Erythroblast (primary cell): ENCODE measurements at regions not wholly inside any gene's neighbourhood (a gene's known extent, or its start where the extent isn't known, plus 50 kb on each side); places are given as distances from the start of the nearest gene placed in this dataset.

ENCODE experiments used
- DNase-seq, 2 experiments: peaks; one replicate each; lab custom pipeline; 2025; lab: John Stamatoyannopoulos, UW
- GATA1 ChIP-seq: IDR thresholded peaks from 2 replicates; pipeline ENCODE4 v1.6.1; 2011; ENCODE audit warnings: low read depth, mild to moderate bottlenecking, control low read depth, low read length, moderate library complexity
- POLR2A ChIP-seq: IDR thresholded peaks from 2 replicates; pipeline ENCODE4 v1.6.1; 2011; ENCODE audit warnings: mild to moderate bottlenecking, low read length

DNA sequence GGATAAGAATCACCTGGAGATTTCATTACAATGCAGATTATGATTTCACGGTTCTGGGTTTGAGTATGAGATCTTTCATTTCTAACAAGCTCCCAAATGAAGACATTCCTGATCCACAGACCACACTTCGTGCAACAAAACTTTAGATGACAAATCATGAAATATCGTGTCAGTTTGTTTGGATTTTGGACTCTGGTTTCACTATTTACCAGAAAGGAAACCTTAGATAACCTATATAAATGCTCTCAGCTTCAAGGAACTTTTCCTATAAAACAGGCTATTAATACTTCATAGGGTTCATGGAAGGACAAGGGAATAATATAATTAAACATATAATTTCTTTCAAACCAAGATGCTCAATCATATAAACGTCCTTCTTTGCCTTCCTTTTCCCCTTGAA, 930.5 kb upstream of the SLC10A2 start:
- DNase-seq: no peak
- no peak for TF ChIP-seq POLR2A
- no peak for TF ChIP-seq GATA1

DNA sequence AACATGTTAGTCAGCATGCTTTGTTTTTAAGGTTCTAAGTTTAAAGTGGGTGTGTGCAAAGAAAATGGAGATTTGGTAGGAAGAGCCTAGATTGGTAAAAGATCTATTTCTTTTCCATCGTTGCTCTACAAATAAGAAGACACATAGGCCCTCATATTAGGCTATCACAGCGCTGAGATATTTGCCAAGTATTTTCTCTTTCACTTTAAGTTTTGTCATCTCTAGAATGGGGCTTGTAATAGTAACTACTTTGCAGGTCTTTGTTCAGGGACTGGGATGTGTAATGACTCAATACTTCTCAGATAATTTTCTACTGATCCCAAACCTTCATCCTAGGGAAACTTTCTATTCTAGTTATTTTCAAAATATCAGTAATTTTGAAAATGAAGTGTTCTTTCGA, 917.7 kb upstream of the SLC10A2 start:
- TF ChIP-seq POLR2A: no peak
- TF ChIP-seq GATA1: no peak
- no peak for DNase-seq

DNA sequence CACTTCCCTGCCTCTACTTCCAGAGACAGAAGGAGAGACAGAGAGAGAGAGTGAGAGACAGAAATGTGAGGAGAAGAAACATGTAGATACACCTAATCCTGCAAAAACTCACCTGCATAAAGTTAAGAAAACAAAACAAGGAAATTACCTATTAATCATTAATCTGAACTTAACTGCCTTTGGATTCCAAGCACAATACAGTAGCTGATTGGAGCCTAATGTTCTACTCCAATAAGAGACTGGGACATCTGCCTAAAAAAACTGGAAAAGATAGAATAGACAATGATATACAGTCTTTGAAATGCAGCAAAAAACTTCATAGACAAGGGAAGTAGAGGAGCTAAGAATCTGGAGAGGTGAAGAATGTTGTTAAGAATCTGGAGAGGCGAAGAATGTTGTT, 910.2 kb upstream of the SLC10A2 start:
- TF ChIP-seq POLR2A: no peak
- TF ChIP-seq GATA1: no peak
- no peak for DNase-seq

DNA sequence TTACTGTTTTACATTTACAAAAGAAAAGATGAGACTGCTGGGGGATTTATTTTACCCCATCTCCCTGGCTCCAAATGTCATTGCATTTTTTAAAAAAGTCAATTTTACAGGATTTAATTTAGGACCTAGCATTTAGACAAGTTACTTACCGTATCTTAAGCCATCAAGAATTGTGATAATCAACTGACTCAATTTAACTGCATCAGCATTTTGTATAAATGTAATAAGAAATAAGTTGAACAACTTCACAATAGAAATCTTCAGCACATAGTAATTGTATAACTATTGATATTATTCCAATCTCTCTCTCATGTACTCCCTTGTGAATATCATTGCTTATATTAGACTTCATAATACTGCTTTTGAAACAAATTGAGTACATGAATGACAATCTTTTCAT, 907.5 kb upstream of the SLC10A2 start:
- TF ChIP-seq GATA1 (no peak), POLR2A (no peak)
- DNase-seq: no peak

DNA sequence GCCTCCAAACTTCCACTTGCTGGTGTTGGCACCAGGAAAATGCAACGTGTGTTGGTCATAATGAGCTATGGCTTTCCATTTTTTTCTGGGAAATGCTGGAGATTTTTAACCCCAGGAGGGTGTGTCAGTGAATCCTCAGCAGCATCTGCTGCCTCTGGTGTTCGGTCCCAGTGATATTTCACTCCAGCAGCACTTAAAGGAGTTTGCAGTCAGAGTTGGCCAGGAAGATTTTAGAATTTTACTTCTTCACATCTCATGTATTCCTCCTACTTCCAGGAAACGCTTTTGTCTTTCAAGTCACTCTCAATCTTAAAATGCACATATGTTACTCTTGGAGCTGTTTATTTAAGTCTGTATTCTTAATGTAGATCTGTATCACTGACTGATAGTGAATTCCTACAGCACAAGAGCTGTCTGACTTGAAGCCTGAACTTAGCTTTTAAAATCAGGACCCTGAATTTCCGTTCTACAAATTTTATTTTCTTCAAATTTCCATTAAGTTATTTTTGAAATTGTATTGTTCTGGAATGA, 903.4 kb upstream of the SLC10A2 start:
- no peak for TF ChIP-seq GATA1
- TF ChIP-seq POLR2A: no peak
- DNase-seq: no peak

DNA sequence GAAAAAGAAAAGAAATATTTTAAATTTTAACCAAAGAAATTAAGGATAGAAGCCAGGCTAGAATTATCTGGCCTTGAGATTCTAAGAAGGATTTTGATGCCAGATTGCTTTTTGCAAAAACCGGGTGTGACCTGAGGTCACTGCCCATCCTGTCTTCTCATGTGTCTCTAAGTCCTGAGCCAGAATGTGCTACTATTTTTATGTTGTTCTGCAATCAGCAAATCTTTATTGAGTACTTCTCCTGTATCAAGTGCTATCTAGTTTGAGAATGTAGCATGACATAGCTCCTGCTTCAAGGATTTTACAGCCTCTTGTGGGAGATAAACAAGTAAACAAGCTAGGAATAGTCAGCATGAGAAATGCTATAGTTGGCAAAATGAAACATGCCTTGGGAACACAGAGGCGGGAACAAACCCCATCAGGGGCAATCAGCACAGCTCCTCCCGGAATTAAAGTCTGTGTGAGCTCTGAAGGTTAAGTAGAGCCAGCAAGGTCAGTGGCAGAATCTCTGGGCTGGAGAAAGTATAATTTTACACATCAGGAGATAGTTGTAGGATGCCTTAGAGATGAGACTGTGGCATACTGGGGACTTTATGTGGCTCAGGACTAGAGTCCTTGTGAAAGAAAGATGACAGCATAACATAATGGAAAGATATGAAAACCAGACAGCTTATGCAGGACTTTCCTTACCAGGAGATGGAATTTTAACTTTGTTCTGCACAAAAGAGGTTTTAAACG, 899.5 kb upstream of the SLC10A2 start:
- no peak for DNase-seq
- TF ChIP-seq POLR2A (no peak), GATA1 (no peak)

DNA sequence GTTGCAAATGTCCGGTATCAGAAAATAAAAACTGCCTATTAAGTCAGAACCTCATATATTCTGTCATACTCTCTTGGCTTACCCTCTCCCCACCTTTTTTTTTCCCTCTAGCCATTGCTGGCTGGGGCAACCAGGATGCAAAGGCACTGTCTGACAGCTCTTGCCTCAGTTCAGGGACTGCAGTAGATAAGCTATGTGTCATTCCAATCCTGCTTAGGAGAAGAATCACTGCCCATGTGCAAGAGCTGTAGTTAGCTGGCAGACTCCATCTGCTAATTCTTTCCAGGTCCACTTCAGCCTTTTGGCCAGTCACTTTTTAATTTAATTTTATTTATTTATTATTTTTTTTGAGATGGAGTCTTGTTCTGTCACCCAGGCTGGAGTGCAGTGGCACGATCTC, 895.6 kb upstream of the SLC10A2 start:
- TF ChIP-seq GATA1 (no peak), POLR2A (no peak)
- no peak for DNase-seq

DNA sequence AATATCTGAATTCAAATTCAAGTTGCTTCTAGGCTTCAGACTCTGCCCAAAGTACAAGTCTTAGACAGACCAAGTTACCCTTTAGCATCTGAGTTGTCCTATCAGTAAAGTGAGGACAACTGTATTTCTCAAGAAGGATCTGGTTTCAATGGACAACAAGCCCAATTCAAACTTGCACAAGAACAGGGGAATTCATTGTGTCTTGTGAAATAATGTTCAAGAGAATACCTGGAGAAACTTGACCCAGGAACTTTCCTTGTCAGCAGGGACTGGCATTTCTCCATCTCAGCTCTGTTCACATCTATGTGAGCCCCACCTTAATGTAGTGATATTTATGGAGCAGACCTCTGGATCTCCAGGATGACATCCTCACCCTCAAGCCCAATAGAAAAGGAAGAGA, 894.9 kb upstream of the SLC10A2 start:
- TF ChIP-seq POLR2A (no peak), GATA1 (no peak)

DNA sequence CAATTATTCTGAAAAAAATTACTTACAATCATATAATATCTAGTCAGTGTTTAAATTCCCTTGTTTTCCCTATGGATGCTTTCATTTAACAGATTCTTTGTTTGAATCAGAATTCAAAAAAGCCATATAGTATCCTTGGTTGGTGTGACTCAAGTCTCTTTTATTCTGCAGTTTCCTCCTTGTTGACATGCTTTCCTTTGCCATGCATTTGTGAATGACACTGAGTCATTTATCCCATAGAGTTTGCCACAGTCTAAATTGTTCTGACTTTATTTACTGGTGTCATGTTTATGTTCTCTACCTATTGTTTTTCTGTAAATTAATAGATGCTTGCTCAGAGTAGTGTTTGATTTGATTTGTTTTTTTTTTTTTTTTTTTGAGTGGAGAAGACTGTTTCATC, 893.8 kb upstream of the SLC10A2 start:
- no peak for DNase-seq
- no peak for TF ChIP-seq POLR2A
- TF ChIP-seq GATA1: no peak

More for the DNA sequence above, 894.9 kb upstream of the SLC10A2 start:
- no peak for DNase-seq

DNA sequence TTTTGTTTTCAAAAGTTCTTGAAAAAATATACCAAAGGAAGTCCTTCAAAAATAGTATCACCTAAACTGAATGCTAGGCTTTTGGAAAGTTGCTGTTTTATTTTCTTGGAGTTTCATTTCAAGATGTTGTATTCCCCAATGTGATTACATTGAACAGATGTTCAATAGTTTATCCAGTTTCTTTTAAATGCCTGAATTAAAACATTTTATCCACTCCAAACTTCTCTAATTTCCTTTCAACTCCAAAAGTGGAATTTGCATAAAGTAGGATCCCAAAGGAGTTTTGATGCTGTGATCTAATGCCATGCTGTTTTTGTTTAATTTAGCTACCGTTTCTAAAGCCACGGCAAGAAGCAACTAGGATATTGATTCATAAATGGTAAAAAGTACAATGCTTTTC, 892.5 kb upstream of the SLC10A2 start:
- no peak for DNase-seq
- no peak for TF ChIP-seq POLR2A
- no peak for TF ChIP-seq GATA1

DNA sequence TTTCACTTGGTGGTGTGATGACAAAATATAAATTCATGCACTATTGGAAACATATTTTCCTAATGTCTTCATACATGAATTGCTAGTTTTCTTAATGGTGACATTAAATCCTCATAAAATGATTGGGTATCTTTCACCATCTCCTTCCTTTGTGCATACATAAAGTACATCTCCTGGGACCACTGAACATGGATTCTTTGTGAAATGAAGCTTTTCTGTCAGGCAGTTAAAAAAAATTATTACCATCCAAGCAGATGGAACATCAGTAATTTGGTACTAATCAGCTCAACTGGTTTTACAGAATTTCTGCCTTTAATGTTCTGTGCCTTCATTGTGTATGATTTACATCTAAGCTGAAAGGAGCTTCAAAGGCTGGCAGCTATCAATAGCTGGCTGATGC, 891.7 kb upstream of the SLC10A2 start:
- no peak for TF ChIP-seq GATA1

DNA sequence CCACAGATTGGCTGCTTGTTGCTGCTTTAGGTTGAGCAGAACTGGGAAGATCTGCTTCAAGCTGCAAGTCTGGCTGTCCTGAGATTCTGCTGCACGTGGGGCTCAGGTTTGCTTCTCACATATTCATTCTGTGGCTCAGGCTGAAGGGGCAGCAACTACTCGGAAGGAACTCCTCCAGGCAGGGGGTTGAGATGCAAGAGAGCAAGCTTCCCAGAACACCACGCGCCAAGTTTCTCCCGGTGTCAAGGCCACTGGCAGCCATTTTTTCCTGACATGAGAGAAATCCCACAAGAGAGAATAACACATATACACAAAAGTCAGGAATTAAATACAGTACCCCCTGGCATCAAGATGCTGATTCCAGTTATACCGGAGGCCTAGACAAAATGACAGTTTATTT, 887.6 kb upstream of the SLC10A2 start:
- no peak for TF ChIP-seq GATA1
- no peak for TF ChIP-seq POLR2A
- no peak for DNase-seq

More for the DNA sequence above, 891.7 kb upstream of the SLC10A2 start:
- DNase-seq: no peak

DNA sequence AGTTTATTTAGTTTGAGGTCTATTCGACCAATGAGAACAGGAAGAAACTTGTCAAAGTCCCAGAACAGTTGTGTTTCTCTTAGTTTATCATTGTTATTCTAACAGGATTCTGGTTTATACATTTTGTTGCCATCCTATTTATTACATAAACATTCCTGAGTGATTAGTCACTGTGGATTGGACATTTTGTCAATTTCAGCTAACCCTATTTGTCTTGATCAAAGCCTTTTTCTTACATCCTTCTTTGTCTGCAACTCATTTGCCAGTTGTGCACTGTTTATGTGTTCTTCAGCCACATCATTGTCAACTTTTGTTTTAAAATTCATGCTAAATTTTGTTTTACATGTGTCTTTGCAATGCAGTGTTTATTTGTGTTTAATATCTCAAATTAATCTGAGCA, 886.0 kb upstream of the SLC10A2 start:
- DNase-seq: no peak
- TF ChIP-seq GATA1 (no peak), POLR2A (no peak)

DNA sequence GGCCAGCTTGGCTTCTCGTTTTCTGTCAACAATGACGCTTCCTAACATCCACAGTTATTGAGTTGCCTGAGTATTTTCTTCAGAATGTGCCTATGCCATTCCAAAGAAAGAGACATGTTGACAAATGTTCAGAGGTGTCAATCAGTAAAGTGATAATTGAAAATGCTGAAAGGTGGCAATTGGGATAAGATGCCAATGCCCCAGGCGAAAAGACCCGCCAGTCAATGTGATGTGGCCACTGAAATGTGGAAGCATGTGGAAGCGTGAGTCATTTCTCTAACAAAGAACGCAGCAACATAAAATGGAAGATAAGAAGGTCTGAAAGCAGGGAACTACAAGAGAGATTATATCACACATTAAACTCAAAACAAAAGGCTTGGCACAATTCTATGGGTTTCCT, 882.2 kb upstream of the SLC10A2 start:
- TF ChIP-seq POLR2A (no peak), GATA1 (no peak)
- no peak for DNase-seq

DNA sequence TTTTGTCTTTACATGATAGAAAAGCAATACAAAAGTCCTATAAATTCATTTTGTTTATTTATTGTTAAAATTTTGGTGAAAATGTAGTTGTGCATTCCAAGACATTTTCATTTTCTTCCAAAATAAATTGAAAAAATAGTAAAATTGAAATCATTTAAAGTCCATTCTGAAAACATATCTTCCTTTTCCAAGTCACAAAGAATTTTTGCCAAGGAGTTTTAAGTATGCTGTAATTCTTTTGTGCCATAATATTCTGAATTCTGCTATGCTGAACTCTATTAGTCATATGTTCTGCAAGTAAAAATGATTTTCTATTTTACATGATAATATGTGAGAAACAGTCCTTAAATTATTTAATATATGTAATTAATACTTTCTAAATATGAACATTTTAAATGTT, 879.6 kb upstream of the SLC10A2 start:
- TF ChIP-seq GATA1 (no peak), POLR2A (no peak)
- DNase-seq: no peak
